ENCODE measurements at regions not wholly inside any gene's neighbourhood (a gene's known extent, or its start where the extent isn't known, plus 50 kb on each side); places are given as distances from the start of the nearest gene placed in this dataset.

GRCh38 chr2:126781806-126782205 lies 116.9 kb upstream of the TEX51 start:
- TF ChIP-seq CTCF (conservative IDR thresholded peaks at IDR 0.05) (no peak), ZFX (IDR thresholded peaks at IDR 0.05) (no peak)

GRCh38 chr2:126782648-126783047 lies 116.0 kb upstream of the TEX51 start:
- no peak for TF ChIP-seq ZFX (IDR thresholded peaks at IDR 0.05)
- TF ChIP-seq CTCF (conservative IDR thresholded peaks at IDR 0.05): no peak
- H3K27ac ChIP-seq: no peak overlapping the region

More at GRCh38 chr2:126781806-126782205, 116.9 kb upstream of the TEX51 start:
- H3K27ac ChIP-seq: no peak overlapping the region

- no peak overlapping the region for H3K27ac ChIP-seq
- TF ChIP-seq CTCF (conservative IDR thresholded peaks at IDR 0.05): no peak
- no peak for TF ChIP-seq ZFX (IDR thresholded peaks at IDR 0.05)
These were observed 115.3 kb upstream of the TEX51 start for GRCh38 chr2:126783341-126783740.

- TF ChIP-seq CTCF (conservative IDR thresholded peaks at IDR 0.05) (no peak), ZFX (IDR thresholded peaks at IDR 0.05) (no peak)
- no peak overlapping the region for H3K27ac ChIP-seq
These were observed 114.6 kb upstream of the TEX51 start for GRCh38 chr2:126784045-126784444.

- no peak for TF ChIP-seq CTCF (conservative IDR thresholded peaks at IDR 0.05)
- no peak for TF ChIP-seq ZFX (IDR thresholded peaks at IDR 0.05)
- H3K27ac ChIP-seq: no peak overlapping the region
These were observed 114.1 kb upstream of the TEX51 start for GRCh38 chr2:126784621-126785020.

GRCh38 chr2:126785236-126785635 lies 113.5 kb upstream of the TEX51 start:
- TF ChIP-seq CTCF (conservative IDR thresholded peaks at IDR 0.05) (no peak), ZFX (IDR thresholded peaks at IDR 0.05) (no peak)
- H3K27ac ChIP-seq: no peak overlapping the region

GRCh38 chr2:126785862-126786261 lies 112.8 kb upstream of the TEX51 start:
- no peak overlapping the region for H3K27ac ChIP-seq
- TF ChIP-seq CTCF (conservative IDR thresholded peaks at IDR 0.05) (no peak), ZFX (IDR thresholded peaks at IDR 0.05) (no peak)

Data from C4-2B (cell line).